H1 (cell line): ENCODE measurements at regions not wholly inside any gene's neighbourhood (a gene's known extent, or its start where the extent isn't known, plus 50 kb on each side); places are given as distances from the start of the nearest gene placed in this dataset.

Experiments
- CTCF ChIA-PET: fragments of 300-600 bp; sonication (Branson Sonifier 250); formaldehyde crosslinking; loops from one replicate; lab custom pipeline; 2021; ENCODE audit not compliant: partially characterized antibody; lab: Charles Lee
- POLR2A ChIA-PET: fragments of 300-600 bp; sonication (Branson Sonifier 250); formaldehyde crosslinking; loops from one replicate; lab custom pipeline; 2021; ENCODE audit warnings: inconsistent platforms; ENCODE audit not compliant: partially characterized antibody; lab: Charles Lee
- DNase-seq, 2 experiments: peaks; one replicate each; pipeline versions ENCODE4 v3.0.0 to v3.0.0-alpha.2; 2010 to 2022; ENCODE audit warnings: low spot score in 2 of 2, low read depth in 1 of 2, mixed read lengths in 1 of 2
- FAIRE-seq: peaks from 2 replicates; lab custom pipeline; 2011; peaks lifted over from hg19 to GRCh38; lab: Jason Lieb, UNC
- H2AFZ ChIP-seq: 2 replicates; pipeline ENCODE4 v1.8.1; 2012; ENCODE audit warnings: low read length, inconsistent platforms
- H2AK5ac ChIP-seq: 2 replicates; pipeline ENCODE4 v1.6.1; 2013; ENCODE audit warnings: low read depth, low read length
- H2BK120ac ChIP-seq: replicated peaks from 2 replicates; pipeline ENCODE3; 2013; ENCODE audit warnings: low read depth, low read length, inconsistent platforms
- H2BK12ac ChIP-seq: 2 replicates; pipeline ENCODE4 v1.6.1; 2013; ENCODE audit warnings: low read depth, low read length
- H2BK15ac ChIP-seq: 2 replicates; pipeline ENCODE4 v1.6.1; 2013; ENCODE audit warnings: low read length
- H2BK20ac ChIP-seq: 2 replicates; pipeline ENCODE4 v1.6.1; 2013; ENCODE audit warnings: low read length
- H2BK5ac ChIP-seq: 2 replicates; pipeline ENCODE4 v1.6.1; 2013; ENCODE audit warnings: low read depth, low read length
- H3K14ac ChIP-seq: 2 replicates; pipeline ENCODE4 v1.6.1; 2013; ENCODE audit warnings: inconsistent platforms; ENCODE audit not compliant: insufficient read length
- H3K18ac ChIP-seq: 2 replicates; pipeline ENCODE4 v1.6.1; 2013; ENCODE audit warnings: low read length; ENCODE audit errors: extremely low read depth
- H3K23ac ChIP-seq: 2 replicates; pipeline ENCODE4 v1.6.1; 2013; ENCODE audit warnings: inconsistent platforms; ENCODE audit not compliant: insufficient read length
- H3K23me2 ChIP-seq: 2 replicates; pipeline ENCODE4 v1.6.1; 2013; ENCODE audit warnings: low read depth, low read length
- H3K27ac ChIP-seq: 2 replicates; pipeline ENCODE4 v1.6.1; 2011; ENCODE audit warnings: low read depth, low read length, inconsistent platforms
- H3K27me3 ChIP-seq, 4 experiments: replicated peaks in 1 of 4; 1 replicate in 1 of 4; 2 replicates in 3 of 4; pipeline versions ENCODE4 v1.6.1 to v1.8.1; 2011 to 2013; ENCODE audit warnings: low read length in 3 of 4, mild to moderate bottlenecking in 3 of 4, inconsistent platforms in 2 of 4, mixed read lengths in 2 of 4, moderate library complexity in 1 of 4; ENCODE audit not compliant: control insufficient read depth in 3 of 4, insufficient read depth in 3 of 4; ENCODE audit errors: extremely low read depth in 1 of 4
- H3K36me3 ChIP-seq, 4 experiments: 2 replicates each; pipeline versions ENCODE4 v1.6.1 to v1.8.1; 2011 to 2013; ENCODE audit warnings: mild to moderate bottlenecking in 4 of 4, low read length in 3 of 4, moderate library complexity in 2 of 4, control low read depth in 1 of 4, inconsistent platforms in 1 of 4; ENCODE audit not compliant: insufficient read depth in 4 of 4, control insufficient read depth in 2 of 4
- H3K4ac ChIP-seq: replicated peaks from 2 replicates; pipeline ENCODE3; 2013; ENCODE audit warnings: low read length, low read depth, mixed read lengths, inconsistent platforms; ENCODE audit not compliant: insufficient read length
- H3K4me1 ChIP-seq, 4 experiments: replicated peaks in 1 of 4; 1 replicate in 1 of 4; 2 replicates in 3 of 4; pipeline versions ENCODE4 v1.6.1 to v1.8.1; 2011 to 2013; ENCODE audit warnings: low read length in 3 of 4, inconsistent platforms in 2 of 4, mixed read lengths in 1 of 4; ENCODE audit not compliant: insufficient read depth in 4 of 4, control insufficient read depth in 3 of 4
- H3K4me2 ChIP-seq, 2 experiments: 2 replicates each; pipeline versions ENCODE4 v1.6.1 to v1.8.1; 2011 to 2013; ENCODE audit warnings: low read depth in 2 of 2, low read length in 2 of 2, control low read depth in 1 of 2, inconsistent platforms in 1 of 2, mild to moderate bottlenecking in 1 of 2; ENCODE audit not compliant: insufficient read depth in 1 of 2
- H3K4me3 ChIP-seq, 4 experiments: fragments of 200-600, 300-600 bp in 1 of 4; sonication (generic), shearing (Covaris generic), sonication (Bioruptor Twin) in 1 of 4; 2 replicates each; pipeline versions ENCODE4 v1.5.1 to v1.8.1; 2011 to 2016; ENCODE audit warnings: low read length in 4 of 4, low read depth in 3 of 4, control low read depth in 2 of 4, inconsistent platforms in 2 of 4, mild to moderate bottlenecking in 2 of 4, mixed read lengths in 1 of 4, moderate library complexity in 1 of 4; ENCODE audit not compliant: insufficient read depth in 2 of 4; ENCODE audit errors: extremely low read depth in 1 of 4
- H3K56ac ChIP-seq: replicated peaks from 2 replicates; pipeline ENCODE3; 2013; ENCODE audit warnings: low read depth, mild to moderate bottlenecking, mixed read lengths, low read length, inconsistent platforms; ENCODE audit not compliant: insufficient read length
- H3K79me1 ChIP-seq: 2 replicates; pipeline ENCODE4 v1.6.1; 2013; ENCODE audit warnings: low read depth, low read length, control low read depth
- H3K79me2 ChIP-seq, 2 experiments: 2 replicates each; pipeline versions ENCODE4 v1.6.1 to v1.8.1; 2012 to 2013; ENCODE audit warnings: low read length in 2 of 2, mild to moderate bottlenecking in 2 of 2, inconsistent platforms in 1 of 2; ENCODE audit not compliant: insufficient read depth in 2 of 2, control insufficient read depth in 1 of 2
- H3K9ac ChIP-seq, 4 experiments: replicated peaks in 1 of 4; 1 replicate in 1 of 4; 2 replicates in 3 of 4; pipeline versions ENCODE4 v1.6.1 to v1.8.1; 2011 to 2013; ENCODE audit warnings: low read depth in 3 of 4, low read length in 3 of 4, control low read depth in 2 of 4, mild to moderate bottlenecking in 2 of 4, moderate library complexity in 2 of 4, inconsistent platforms in 1 of 4; ENCODE audit errors: extremely low read depth in 1 of 4
- H3K9me3 ChIP-seq, 2 experiments: 2 replicates each; pipeline versions ENCODE4 v1.6.1 to v1.8.1; 2012 to 2013; ENCODE audit warnings: mild to moderate bottlenecking in 2 of 2, moderate library complexity in 2 of 2, control low read depth in 1 of 2, inconsistent platforms in 1 of 2, low read depth in 1 of 2, low read length in 1 of 2, mixed read lengths in 1 of 2; ENCODE audit not compliant: insufficient read depth in 2 of 2
- H4K20me1 ChIP-seq, 2 experiments: replicated peaks in 1 of 2; 2 replicates each; pipeline versions ENCODE3 to v1.8.1; 2011 to 2013; ENCODE audit warnings: inconsistent platforms in 2 of 2, low read length in 2 of 2, mild to moderate bottlenecking in 1 of 2; ENCODE audit not compliant: insufficient read depth in 2 of 2, control insufficient read depth in 1 of 2
- H4K5ac ChIP-seq: 2 replicates; pipeline ENCODE4 v1.6.1; 2013; ENCODE audit warnings: low read length, low read depth, mixed read lengths, inconsistent platforms; ENCODE audit not compliant: insufficient read length
- H4K8ac ChIP-seq: 2 replicates; pipeline ENCODE4 v1.8.0; 2013; ENCODE audit warnings: mild to moderate bottlenecking, moderate library complexity, low read length, inconsistent platforms; ENCODE audit not compliant: insufficient read depth; ENCODE audit errors: extremely low read depth
- H4K91ac ChIP-seq: replicated peaks from 2 replicates; pipeline ENCODE3; 2013; ENCODE audit warnings: low read length, mixed read lengths, inconsistent platforms; ENCODE audit not compliant: insufficient read length
- ASH2L ChIP-seq: fragments of 200-600, 300-600 bp; sonication (generic); IDR thresholded peaks from one replicate; pipeline ENCODE4 v1.7.1; 2017; ENCODE audit warnings: low read length
- BCL11A ChIP-seq, 2 experiments: IDR thresholded peaks; one replicate each; pipeline ENCODE4 v1.6.1; 2011; ENCODE audit warnings: low read depth in 2 of 2, low read length in 2 of 2, mild to moderate bottlenecking in 2 of 2
- BRCA1 ChIP-seq: IDR thresholded peaks from 2 replicates; pipeline ENCODE4 v1.6.1; 2012; ENCODE audit warnings: low read depth, low read length, improper control_type of control experiment
- CEBPB ChIP-seq: IDR thresholded peaks from 2 replicates; pipeline ENCODE4 v1.6.1; 2012; ENCODE audit warnings: low read depth, low read length
- HDAC2 ChIP-seq, 2 experiments: fragments of 300-600 bp in 1 of 2; sonication (generic) in 1 of 2; IDR thresholded peaks; 2 replicates each; pipeline ENCODE4 v1.6.1; 2011 to 2012; ENCODE audit warnings: low read depth in 2 of 2, low read length in 2 of 2, mild to moderate bottlenecking in 2 of 2, moderate library complexity in 2 of 2, borderline replicate concordance in 1 of 2, inconsistent platforms in 1 of 2
- KDM5A ChIP-seq: fragments of 200-600 bp; IDR thresholded peaks from 2 replicates; pipeline ENCODE4 v1.7.1; 2012; ENCODE audit warnings: mild to moderate bottlenecking, low read length, inconsistent platforms, mixed read lengths
- NANOG ChIP-seq: IDR thresholded peaks from 2 replicates; pipeline ENCODE4 v1.6.1; 2011; ENCODE audit warnings: low read length, low read depth, mild to moderate bottlenecking, inconsistent platforms; ENCODE audit not compliant: insufficient read depth, poor library complexity, severe bottlenecking
- POLR2AphosphoS5 ChIP-seq: IDR thresholded peaks from 2 replicates; pipeline ENCODE4 v1.6.1; 2011; ENCODE audit warnings: low read depth, low read length
- RXRA ChIP-seq: IDR thresholded peaks from 2 replicates; pipeline ENCODE4 v1.6.1; 2011; ENCODE audit warnings: low read depth, mild to moderate bottlenecking, low read length, moderate library complexity; ENCODE audit not compliant: insufficient read depth
- SIN3A ChIP-seq, 2 experiments: IDR thresholded peaks in 1 of 2; conservative IDR thresholded peaks in 1 of 2; 2 replicates each; pipeline ENCODE4 v1.6.1; 2011 to 2012; ENCODE audit warnings: low read length in 2 of 2, improper control_type of control experiment in 1 of 2, low read depth in 1 of 2, mild to moderate bottlenecking in 1 of 2
- SIX5 ChIP-seq: IDR thresholded peaks from 2 replicates; pipeline ENCODE4 v1.6.1; 2011; ENCODE audit warnings: mild to moderate bottlenecking, low read depth, low read length
- SP1 ChIP-seq: IDR thresholded peaks from 2 replicates; pipeline ENCODE4 v1.6.1; 2011; ENCODE audit warnings: low read depth, low read length
- TCF12 ChIP-seq: IDR thresholded peaks from 2 replicates; pipeline ENCODE4 v1.6.1; 2011; ENCODE audit warnings: low read depth, mild to moderate bottlenecking, low read length
- USF2 ChIP-seq: IDR thresholded peaks from 2 replicates; pipeline ENCODE4 v1.6.1; 2011; ENCODE audit warnings: low read length, improper control_type of control experiment
- WGBS, 2 experiments: shearing (Covaris generic) in 1 of 2; methylation state at CpG; one replicate each; pipeline versions ENCODE4 v1.1.6 to v1.1.7; 2013 to 2015; ENCODE audit warnings: low lambda C conversion rate in 2 of 2, mixed read lengths in 2 of 2, inconsistent platforms in 1 of 2, low coverage in 1 of 2, missing lambda C conversion rate in 1 of 2; ENCODE audit not compliant: insufficient replicate concordance in 2 of 2, insufficient coverage in 1 of 2, insufficient read length in 1 of 2; ENCODE audit errors: extremely low coverage in 1 of 2, missing lambda C conversion rate in 1 of 2; 5-methylcytosine and 5-hydroxymethylcytosine counted together

GRCh38 chr11:37199082-37199481, 601.0 kb upstream of the RAG2 start:
- Histone ChIP-seq H2BK15ac (no peak overlapping the region), H2BK12ac (no peak overlapping the region), H2BK5ac (no peak overlapping the region), H3K23ac (no peak overlapping the region), H2BK20ac (no peak overlapping the region), H2AK5ac (no peak overlapping the region), H3K14ac (no peak overlapping the region), H3K4me2 (no peak overlapping the region), H4K91ac (no peak overlapping the region), H3K9ac (no peak overlapping the region), H3K79me2 (no peaks in the 10 kb centered on the region), H4K5ac (no peak overlapping the region), H3K56ac (no peak overlapping the region), H3K79me1 (no peaks in the 10 kb centered on the region), H3K9me3 (peaks cover 0 to 7% of the 10 kb centered on the region in 2 experiments; a peak in 2 of 4 replicates), H3K27ac (no peak overlapping the region), H2BK120ac (no peak overlapping the region), H3K4me3 (no peak overlapping the region), H3K23me2 (0 out of 2 replicates have a peak, but pooled peaks cover 2% of the 10 kb centered on the region), H3K4me1 (no peaks in the 10 kb centered on the region; a peak in 2 of 7 replicates), H3K18ac (no peak overlapping the region), H3K36me3 (no peaks in the 10 kb centered on the region), H4K8ac (no peak overlapping the region), H4K20me1 (no peaks in the 10 kb centered on the region), H3K27me3 (no peaks in the 10 kb centered on the region), H3K4ac (no peak overlapping the region), H2AFZ (peak overlapping the region; percentile 90; the same call in 1 of the 2 replicates)
- 88% methylated on average over 1 of the region's 1 CpG; no CpG with 5 or more reads in 1 of the 2 experiments for WGBS, 2 experiments
- DNase-seq: no peak
- CTCF ChIA-PET: no interaction called here
- POLR2A ChIA-PET: no interaction called here
- no peak for FAIRE-seq
- TF ChIP-seq HDAC2 (IDR thresholded peaks at IDR 0.05; ENCODE audit: borderline replicate concordance in 1 of 2, low read depth in 2 of 2, low read length in 2 of 2): no peak
- TF ChIP-seq BCL11A (IDR thresholded peaks at IDR 0.05; ENCODE audit: low read depth in 2 of 2, low read length in 2 of 2): no peak
- TF ChIP-seq RXRA: no peak
- no peak for TF ChIP-seq SIX5
- TF ChIP-seq POLR2AphosphoS5: no peak
- no peak for TF ChIP-seq SP1
- no peak for TF ChIP-seq NANOG
- no peak for TF ChIP-seq SIN3A (conservative IDR thresholded peaks at IDR 0.05 in 1 of 2, IDR thresholded peaks at IDR 0.05 in 1 of 2; ENCODE audit: low read depth in 1 of 2, low read length in 2 of 2)
- no peak for TF ChIP-seq TCF12
- TF ChIP-seq KDM5A: no peak
- no peak for TF ChIP-seq USF2
- no peak for TF ChIP-seq ASH2L
- no peak for TF ChIP-seq CEBPB
- TF ChIP-seq BRCA1: no peak
